Hypothalamus (tissue), 51 donors: ENCODE measurements at regions not wholly inside any gene's neighbourhood (a gene's known extent, or its start where the extent isn't known, plus 50 kb on each side); places are given as distances from the start of the nearest gene placed in this dataset.

ENCODE experiments used
- DNase-seq, 51 donors: peaks; one replicate each; lab custom pipeline; 2025; lab: John Stamatoyannopoulos, UW

- no peak for DNase-seq
Observed at GRCh38 chr6:95487817-95488216, 89.5 kb upstream of the MANEA start.

DNA sequence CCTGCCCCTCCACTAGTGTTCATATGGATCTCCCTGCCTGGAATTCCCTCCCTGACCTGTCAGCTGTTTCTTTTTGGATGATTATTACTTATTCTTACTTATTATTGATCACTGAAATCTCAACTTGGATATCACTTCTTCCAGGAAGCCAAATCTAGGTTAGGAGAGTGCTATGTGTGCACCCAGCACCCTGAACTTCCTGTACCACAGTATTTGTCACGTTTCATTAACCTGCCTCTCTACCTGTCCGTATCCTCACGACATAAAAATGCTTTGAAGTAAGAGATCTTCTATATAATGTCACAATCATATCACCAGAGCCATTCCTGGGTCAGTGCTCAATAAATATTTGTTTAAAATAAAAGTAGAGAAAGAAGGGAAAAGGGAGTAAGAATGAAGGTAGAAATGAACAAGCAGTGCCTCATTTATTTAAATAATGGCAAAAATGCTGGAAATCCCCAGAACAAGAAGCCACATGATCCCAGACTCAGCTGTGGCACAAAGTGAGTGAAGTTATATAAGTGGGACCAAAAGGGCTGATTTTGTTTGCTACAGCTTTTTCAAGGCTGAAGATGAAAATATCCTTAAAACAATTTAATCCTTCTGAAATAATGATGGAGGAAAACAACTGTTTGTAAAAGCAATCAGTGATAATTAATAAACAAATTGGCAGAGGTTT is 88.0 kb upstream of the MANEA start:
- no peak for DNase-seq

- no peak for DNase-seq
Observed at GRCh38 chr6:95496769-95497426, 80.4 kb upstream of the MANEA start.

DNA sequence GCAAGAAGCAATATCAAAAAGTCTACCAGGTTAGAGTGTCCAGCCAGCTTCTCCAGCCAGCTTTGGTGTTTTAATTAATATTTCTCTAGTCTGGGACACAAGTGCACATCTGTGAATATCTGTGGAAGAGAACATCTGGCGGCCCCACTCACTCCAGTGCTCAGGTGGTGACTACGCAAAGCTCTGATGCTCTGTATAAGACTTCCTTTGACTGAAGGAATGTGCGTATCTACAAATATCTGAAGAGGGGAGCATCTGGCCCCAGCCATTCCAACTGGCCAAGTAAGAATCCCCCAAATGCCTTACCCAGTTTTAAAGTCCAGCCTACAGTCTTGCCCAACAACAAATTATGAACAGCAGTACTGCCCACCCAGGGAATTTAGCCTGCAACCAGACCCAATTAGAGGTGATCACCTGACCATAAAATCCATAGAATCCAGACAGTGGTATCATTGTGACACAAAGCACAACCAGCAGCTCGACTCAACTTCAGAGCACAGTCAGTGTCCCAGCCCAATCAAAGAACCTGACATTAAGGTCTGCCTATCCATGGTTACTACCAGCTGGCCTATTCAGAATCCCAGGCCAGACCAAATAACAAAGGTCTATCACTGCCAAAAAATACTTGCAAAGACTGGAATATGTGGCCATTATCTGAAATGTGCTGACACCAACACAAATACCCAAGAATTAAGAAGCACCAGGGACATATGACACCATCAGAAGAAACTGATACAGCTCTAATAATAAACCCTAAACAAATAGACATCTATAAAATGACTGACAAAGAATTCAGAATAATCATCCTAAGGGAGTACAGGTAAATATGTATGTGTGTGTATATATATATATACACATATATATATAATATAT is 76.1 kb upstream of the MANEA start:
- no peak for DNase-seq

DNA sequence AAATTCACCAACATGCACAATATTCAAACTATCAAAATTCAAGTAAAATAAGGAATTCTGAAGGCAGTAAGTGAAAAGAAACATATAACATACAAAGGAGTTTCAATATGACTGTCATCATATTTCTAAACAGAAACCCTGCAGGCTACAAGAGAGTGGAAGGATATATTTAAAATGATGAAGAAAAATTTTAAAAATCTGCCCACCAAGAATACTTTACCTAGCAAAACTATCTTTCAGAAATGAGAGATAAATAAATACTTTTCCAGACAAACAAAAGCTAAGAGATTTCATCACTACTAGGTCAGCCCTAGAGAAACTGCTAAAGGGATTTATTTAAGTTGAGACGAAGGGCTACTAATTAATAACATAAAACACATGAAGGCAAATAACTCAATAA is 73.8 kb upstream of the MANEA start:
- DNase-seq = no peak

- no peak for DNase-seq
Observed at GRCh38 chr6:95511404-95511803, 65.9 kb upstream of the MANEA start.

DNA sequence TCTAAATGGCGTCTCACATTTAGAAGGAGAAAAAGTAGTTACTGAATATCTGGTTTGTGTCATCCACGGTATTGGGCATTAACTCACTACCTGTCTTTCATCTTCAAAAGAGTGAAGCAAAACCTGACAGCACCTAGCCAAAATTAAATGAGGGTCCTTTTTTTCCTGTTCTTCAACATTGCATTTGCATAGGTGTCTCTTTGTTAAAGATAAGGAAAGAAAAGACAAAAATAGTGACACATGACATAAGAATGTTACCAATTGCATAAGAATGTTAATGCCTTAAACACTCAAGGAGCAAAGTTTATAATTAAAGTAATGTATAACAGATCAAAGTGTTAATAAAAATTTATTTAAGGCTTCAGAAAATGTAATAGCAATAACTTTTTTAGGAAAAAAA is 61.4 kb upstream of the MANEA start:
- no peak for DNase-seq

DNA sequence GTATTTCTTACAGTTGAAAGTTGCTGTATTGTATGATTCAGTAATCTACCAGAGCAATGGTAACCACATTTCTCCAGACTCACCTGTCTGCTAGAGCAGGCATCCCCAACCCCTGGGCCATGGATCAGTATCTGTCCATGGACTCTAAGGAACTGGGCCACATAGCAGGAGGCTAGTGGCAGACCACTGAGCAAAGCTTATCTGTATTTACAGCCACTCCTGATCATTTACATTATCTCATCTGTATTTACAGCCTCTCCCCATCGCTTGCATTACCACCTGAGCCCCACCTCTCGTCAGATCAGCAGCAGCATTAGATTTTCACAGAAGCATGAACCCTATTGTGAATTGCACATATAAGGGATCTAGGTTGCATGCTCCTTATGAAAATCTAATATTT is 60.3 kb upstream of the MANEA start:
- DNase-seq = no peak

DNA sequence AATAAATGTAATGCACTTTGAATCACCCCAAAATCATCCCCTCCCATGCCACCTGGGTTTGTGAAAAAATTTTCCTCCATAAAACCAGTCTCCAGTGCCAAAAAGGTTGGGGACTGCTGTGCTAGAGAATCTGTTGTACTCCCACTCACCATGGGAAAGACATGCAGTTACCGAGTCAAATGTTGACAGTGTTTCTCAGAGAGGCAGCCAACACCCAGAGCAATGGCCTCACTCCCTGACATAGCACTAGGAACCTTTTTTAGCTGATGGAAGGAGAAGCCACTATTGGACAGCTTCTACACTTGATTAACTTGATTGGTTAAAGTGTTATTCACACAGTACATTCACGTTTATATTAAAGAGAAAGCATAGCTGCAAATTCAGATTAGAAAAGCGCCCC is 59.8 kb upstream of the MANEA start:
- no peak for DNase-seq

DNA sequence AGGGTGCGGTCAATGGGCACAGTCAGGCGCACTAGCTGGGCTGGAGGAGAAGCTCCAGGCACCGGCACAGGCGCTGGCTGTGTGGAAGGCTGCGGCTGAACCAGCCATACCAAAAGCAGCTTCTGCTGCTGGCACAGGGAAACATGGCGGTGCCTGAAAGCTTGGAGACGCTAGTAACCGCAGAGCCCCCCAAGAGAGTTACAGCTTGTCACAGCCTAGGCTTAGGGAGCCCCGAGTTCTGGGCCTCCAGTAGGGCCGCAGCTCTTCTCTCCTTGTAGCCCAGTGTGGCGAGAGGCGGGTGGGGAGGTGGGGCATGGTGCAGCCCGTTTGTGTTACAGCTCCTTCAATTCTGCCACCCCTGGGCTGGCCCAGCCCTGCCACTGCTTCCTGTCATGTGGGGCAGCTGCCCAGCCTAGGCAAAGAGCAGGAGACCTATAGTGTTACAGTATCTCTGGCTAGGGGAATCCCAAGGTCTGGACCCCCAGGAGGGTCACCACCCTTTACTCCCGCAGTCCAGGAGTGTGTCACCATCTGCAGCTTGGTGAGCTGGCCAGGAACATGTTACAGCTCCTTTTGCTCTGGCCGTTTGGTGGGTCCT is 58.6 kb upstream of the MANEA start:
- no peak for DNase-seq

DNA sequence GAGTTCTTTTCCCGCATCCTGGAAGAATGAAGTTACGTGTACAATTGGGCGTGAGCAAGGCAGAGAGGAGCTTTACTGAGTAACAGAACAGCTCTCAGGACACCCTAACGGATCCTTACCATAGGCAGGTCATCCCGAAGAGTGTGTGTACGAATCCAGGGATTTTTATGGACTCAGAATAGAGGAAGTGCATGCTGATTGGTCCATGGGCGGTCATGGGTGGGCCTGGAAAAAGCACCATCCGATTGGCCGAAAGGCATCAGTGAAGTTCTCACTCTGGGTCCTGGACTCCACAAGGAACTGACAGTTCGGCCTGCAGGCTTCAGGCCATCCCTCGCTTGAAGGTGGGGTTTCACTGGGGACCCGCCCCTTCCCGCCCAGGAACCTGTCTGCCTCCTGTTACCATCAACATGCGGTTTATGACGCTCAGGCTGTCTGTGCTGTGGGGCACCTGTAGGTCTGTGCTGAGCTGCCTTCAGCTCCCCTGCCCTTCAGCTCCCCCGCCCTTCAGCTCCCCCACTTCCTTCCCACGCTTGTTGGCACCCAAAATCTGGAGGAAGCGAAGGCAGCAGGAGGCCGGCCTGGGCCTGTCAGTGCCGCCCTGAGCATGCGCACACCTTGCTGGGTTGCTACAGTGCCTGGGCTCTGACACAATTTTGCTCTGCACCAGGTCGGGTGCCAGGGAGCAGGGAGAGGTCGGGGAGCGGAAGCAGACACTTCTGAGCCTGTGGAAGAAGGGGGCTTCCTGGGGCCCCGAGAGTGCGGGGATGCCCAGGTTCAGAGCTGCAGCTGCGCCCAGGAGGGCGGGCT is 57.9 kb upstream of the MANEA start:
- no peak for DNase-seq

GRCh38 chr6:95521181-95521580 is 56.2 kb upstream of the MANEA start:
- no peak for DNase-seq
